ENCODE measurements at regions not wholly inside any gene's neighbourhood (a gene's known extent, or its start where the extent isn't known, plus 50 kb on each side); places are given as distances from the start of the nearest gene placed in this dataset.

- no peak for TF ChIP-seq CTCF (IDR thresholded peaks at IDR 0.05)
- TF ChIP-seq POLR2A (IDR thresholded peaks at IDR 0.05), result no peak
Observed at GRCh38 chr2:16335947-16336346, 329.7 kb downstream of the CYRIA start.
